ENCODE measurements at regions not wholly inside any gene's neighbourhood (a gene's known extent, or its start where the extent isn't known, plus 50 kb on each side); places are given as distances from the start of the nearest gene placed in this dataset.
"Not testable (repeated sequence)": the region's sequence is repeated elsewhere in the genome, so short reads cannot be mapped to it uniquely, and the experiment has no call there.

DNA sequence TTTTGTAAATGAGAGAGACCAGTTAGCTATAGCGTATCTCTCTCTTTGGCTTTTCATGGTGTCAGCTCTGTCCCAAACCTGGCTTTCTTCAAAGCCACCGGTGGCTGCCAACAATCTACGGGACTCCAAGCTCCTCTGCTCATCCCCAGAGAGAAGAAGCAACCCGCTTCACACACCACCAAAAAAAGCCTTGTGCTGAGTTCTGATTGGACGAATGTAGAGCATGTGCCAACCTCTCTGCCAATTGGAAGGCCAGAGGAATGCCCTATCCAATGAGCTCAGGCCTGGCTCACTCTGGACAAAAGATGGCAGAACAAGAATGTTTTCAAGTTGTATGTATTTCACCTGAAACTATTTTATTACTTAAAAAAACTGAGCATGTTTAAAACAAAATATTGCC, 202.4 kb downstream of the C16orf95 start:
- TF ChIP-seq, protein P1, sequence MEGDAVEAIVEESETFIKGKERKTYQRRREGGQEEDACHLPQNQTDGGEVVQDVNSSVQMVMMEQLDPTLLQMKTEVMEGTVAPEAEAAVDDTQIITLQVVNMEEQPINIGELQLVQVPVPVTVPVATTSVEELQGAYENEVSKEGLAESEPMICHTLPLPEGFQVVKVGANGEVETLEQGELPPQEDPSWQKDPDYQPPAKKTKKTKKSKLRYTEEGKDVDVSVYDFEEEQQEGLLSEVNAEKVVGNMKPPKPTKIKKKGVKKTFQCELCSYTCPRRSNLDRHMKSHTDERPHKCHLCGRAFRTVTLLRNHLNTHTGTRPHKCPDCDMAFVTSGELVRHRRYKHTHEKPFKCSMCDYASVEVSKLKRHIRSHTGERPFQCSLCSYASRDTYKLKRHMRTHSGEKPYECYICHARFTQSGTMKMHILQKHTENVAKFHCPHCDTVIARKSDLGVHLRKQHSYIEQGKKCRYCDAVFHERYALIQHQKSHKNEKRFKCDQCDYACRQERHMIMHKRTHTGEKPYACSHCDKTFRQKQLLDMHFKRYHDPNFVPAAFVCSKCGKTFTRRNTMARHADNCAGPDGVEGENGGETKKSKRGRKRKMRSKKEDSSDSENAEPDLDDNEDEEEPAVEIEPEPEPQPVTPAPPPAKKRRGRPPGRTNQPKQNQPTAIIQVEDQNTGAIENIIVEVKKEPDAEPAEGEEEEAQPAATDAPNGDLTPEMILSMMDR (conservative IDR thresholded peaks at IDR 0.05; ENCODE audit: control insufficient read depth, insufficient read depth, low read depth, low read length), result no peak
- no peak overlapping the region for H3K4me3 ChIP-seq (ENCODE audit: control insufficient read depth, low read depth, low read length)
- no peak for DNase-seq (ENCODE audit: low read depth)

DNA sequence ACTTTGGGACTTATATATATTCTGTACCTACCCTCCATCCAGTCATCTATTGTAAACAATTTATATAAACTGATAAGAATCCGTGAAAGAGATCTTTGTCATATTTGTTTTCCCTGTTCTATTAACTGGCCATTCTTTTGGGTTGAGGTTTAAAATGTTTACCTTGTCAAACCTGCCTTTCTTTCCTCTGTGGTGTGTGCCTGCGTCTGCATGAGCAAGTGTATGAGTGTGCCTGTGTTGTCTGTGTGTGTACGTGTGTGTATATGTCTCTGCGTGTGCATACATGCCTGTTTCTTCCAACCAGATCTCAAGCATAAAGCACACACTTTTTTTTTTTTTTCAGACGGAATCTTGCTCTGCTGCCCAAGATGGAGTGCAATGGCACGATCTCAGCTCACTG, 201.5 kb downstream of the C16orf95 start:
- DNase-seq (ENCODE audit: low read depth), result no peak
- TF ChIP-seq, protein P1 (conservative IDR thresholded peaks at IDR 0.05; ENCODE audit: control insufficient read depth, insufficient read depth, low read depth, low read length), result no peak
- H3K4me3 ChIP-seq (ENCODE audit: control insufficient read depth, low read depth, low read length), result no peak overlapping the region

DNA sequence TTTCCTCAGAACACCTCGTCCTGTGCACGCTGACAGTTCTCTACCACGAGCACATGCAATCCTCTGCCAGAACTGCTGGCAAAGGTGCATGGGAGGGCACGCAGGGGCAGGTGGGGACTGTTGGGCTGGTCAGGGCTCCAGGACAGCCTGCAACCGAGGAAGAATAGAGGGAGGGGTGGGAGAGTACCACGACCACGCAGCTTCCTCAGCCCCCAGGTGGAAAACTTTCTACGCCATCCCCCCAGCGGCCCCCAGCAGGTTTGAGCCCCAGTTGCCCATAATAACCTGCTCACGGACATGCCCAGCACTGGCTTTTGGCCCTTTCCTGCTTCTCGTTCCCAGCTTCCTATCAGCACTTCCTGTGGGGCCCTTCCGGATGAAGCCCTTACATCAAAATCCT, 199.3 kb downstream of the C16orf95 start:
- TF ChIP-seq, protein P1 (conservative IDR thresholded peaks at IDR 0.05; ENCODE audit: control insufficient read depth, insufficient read depth, low read depth, low read length), result no peak
- H3K4me3 ChIP-seq (ENCODE audit: control insufficient read depth, low read depth, low read length), result no peak overlapping the region
- no peak for DNase-seq (ENCODE audit: low read depth)

DNA sequence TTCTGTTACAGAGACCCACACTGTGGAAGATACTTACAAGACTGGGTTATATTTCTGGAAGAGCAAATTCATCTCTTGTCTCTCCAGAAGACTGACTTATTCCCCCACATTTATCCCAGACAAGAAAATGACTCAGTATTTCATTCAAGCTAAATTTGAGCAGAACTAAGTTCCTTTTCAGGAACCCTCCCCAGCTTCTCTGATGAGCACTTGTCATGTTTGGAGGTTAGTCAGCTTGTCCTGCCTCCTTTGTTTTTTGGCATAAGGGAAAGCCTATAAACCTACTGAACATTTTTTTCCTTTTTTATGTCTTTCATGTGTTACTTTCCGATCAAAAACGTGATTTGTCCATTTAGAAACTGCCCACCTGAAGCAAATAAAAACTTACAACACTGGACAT, 198.0 kb downstream of the C16orf95 start:
- no peak for DNase-seq (ENCODE audit: low read depth)
- no peak overlapping the region for H3K4me3 ChIP-seq (ENCODE audit: control insufficient read depth, low read depth, low read length)
- TF ChIP-seq, protein P1 (conservative IDR thresholded peaks at IDR 0.05; ENCODE audit: control insufficient read depth, insufficient read depth, low read depth, low read length), result no peak

DNA sequence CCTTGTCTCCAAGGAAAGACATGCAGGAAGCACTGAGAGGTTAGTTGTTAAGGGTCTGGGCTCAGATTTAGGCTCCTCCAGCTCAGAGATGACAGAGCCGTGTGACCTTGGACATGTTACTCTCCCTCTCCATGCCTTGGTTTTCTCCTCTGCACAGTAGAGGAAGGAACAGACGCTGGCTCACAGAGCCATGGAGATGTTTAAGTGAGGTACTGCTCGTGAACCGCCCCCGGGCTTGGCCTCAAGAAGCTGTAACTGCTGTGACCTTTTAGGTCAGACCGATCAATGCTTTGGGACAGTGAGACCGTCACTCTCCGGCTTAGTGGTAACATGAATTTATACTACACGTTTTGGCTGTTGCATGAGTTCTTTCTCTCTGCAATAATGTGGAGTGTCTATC, 197.4 kb downstream of the C16orf95 start:
- TF ChIP-seq, protein P1 (conservative IDR thresholded peaks at IDR 0.05; ENCODE audit: control insufficient read depth, insufficient read depth, low read depth, low read length), result no peak
- DNase-seq (ENCODE audit: low read depth), result no peak
- H3K4me3 ChIP-seq (ENCODE audit: control insufficient read depth, low read depth, low read length), result no peak overlapping the region

DNA sequence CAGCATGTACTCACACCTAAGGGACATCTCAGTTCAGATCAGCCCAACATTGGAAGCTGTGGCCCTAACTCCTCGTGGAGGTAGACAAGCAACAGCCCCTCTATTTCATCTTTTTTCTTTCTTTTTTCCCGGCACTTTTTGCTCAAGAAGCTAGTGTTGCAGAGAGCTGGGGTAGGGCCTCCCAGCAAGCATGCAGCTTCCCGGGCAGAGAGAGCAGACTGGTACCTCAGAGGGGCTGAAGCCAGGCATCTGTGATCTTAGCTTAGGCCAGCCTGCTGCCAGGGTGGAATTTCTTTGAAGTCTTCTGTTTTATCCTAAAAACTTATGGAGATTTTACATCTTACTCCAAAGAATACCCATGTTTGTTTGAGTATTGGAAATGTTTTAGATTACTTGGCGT, 195.4 kb downstream of the C16orf95 start:
- no peak for DNase-seq (ENCODE audit: low read depth)
- no peak overlapping the region for H3K4me3 ChIP-seq (ENCODE audit: control insufficient read depth, low read depth, low read length)
- TF ChIP-seq, protein P1 (conservative IDR thresholded peaks at IDR 0.05; ENCODE audit: control insufficient read depth, insufficient read depth, low read depth, low read length), result no peak

DNA sequence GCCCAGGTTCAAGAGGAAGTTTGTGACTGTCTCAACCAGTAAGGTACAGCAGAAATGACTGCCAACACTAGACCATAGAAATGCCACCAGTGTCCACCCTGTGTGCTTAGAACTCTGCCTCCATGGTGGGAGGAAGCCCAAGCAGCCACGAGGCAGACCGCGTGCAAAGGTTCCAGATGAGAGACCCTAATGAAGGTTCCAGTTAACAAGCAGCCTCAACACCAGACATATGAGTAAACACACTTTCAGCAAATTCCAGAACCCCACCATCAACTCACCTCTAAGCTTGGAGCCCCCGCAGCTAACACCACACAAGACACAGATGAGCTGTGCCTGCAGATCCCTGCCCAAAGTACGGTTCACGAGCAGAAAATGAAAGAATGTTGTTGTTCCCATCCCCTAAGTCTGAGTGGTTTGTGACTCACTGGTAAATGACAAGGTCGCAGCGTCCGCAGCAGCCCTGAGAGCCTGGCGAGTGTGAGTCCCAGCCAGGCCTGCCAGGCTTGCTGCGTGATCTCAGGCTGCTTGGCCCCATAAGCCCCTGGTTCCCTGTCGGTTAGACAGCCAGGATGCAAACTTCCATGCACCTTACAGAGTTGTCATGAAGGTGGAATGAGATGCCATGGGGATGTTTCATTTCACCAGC, 193.7 kb downstream of the C16orf95 start:
- DNase-seq (ENCODE audit: low read depth), result no peak
- TF ChIP-seq, protein P1 (conservative IDR thresholded peaks at IDR 0.05; ENCODE audit: control insufficient read depth, insufficient read depth, low read depth, low read length), result no peak
- H3K4me3 ChIP-seq (ENCODE audit: control insufficient read depth, low read depth, low read length), result no peak overlapping the region

DNA sequence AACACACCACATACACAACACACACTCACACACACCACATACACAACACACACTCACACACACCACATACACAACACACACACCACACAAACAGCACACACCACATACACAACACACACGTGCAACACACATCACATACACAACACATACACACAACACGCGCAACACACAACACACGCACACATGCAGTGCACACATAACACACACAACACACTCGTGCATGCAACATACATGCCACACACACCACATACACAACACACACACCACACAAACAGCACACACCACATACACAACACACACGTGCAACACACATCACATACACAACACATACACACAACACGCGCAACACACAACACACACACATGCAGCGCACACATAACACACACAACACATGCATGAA, 192.8 kb downstream of the C16orf95 start:
- H3K4me3 ChIP-seq (ENCODE audit: control insufficient read depth, low read depth, low read length); DNase-seq (ENCODE audit: low read depth): not testable (repeated sequence)

Measured in fibroblast of mammary gland (primary cell).